ENCODE measurements at regions not wholly inside any gene's neighbourhood (a gene's known extent, or its start where the extent isn't known, plus 50 kb on each side); places are given as distances from the start of the nearest gene placed in this dataset.

- no peak for DNase-seq
- Mint-ChIP-seq H3K9me3 (ENCODE audit: unreplicated experiment) (no peaks in the 10 kb centered on the region), H3K4me1 (ENCODE audit: low read depth, unreplicated experiment) (no peaks in the 10 kb centered on the region), H3K36me3 (ENCODE audit: unreplicated experiment) (no peaks in the 10 kb centered on the region), H3K27ac (ENCODE audit: unreplicated experiment) (no peak overlapping the region), H3K27me3 (ENCODE audit: unreplicated experiment) (no peaks in the 10 kb centered on the region), H3K4me3 (ENCODE audit: unreplicated experiment) (no peak overlapping the region)
- TF ChIP-seq CTCF (IDR thresholded peaks at IDR 0.05; ENCODE audit: partially characterized antibody, unreplicated experiment) = no peak
Observed at GRCh38 chr17:13787636-13788035, 185.9 kb upstream of the HS3ST3A1 start.

DNA sequence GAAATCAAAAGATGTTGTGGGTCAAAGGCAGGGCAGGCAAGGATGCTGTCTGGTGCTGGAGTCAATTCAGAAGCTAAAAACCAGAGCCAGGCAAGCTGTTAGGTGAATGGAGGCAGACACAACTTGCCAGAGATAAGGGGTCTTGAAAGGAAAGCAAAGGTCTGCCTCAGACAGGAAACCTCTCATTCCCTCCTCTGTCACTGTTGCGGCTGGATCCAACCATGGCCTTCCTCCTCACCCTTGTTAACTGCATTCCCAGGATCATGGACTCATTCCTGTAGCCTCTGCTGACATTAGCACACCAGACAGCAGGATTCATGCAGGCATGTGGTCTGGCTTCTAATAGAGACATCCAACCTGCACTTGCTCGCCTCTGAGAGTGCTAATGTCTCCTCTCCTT, 186.7 kb upstream of the HS3ST3A1 start:
- no peaks in the 10 kb centered on the region for H3K4me1 Mint-ChIP-seq (ENCODE audit: low read depth, unreplicated experiment)
- H3K27me3 Mint-ChIP-seq (ENCODE audit: unreplicated experiment) = no peaks in the 10 kb centered on the region
- no peaks in the 10 kb centered on the region for H3K9me3 Mint-ChIP-seq (ENCODE audit: unreplicated experiment)
- H3K4me3 Mint-ChIP-seq (ENCODE audit: unreplicated experiment) = no peak overlapping the region
- TF ChIP-seq CTCF (IDR thresholded peaks at IDR 0.05; ENCODE audit: partially characterized antibody, unreplicated experiment) = no peak
- H3K27ac Mint-ChIP-seq (ENCODE audit: unreplicated experiment) = no peak overlapping the region
- no peaks in the 10 kb centered on the region for H3K36me3 Mint-ChIP-seq (ENCODE audit: unreplicated experiment)
- DNase-seq = no peak

GRCh38 chr17:13792314-13792713, 190.6 kb upstream of the HS3ST3A1 start:
- no peak overlapping the region for H3K4me3 Mint-ChIP-seq (ENCODE audit: unreplicated experiment)
- H3K36me3 Mint-ChIP-seq (ENCODE audit: unreplicated experiment) = no peaks in the 10 kb centered on the region
- H3K9me3 Mint-ChIP-seq (ENCODE audit: unreplicated experiment) = no peaks in the 10 kb centered on the region
- TF ChIP-seq CTCF (IDR thresholded peaks at IDR 0.05; ENCODE audit: partially characterized antibody, unreplicated experiment) = no peak
- no peaks in the 10 kb centered on the region for H3K27me3 Mint-ChIP-seq (ENCODE audit: unreplicated experiment)
- no peak overlapping the region for H3K27ac Mint-ChIP-seq (ENCODE audit: unreplicated experiment)
- DNase-seq = no peak
- H3K4me1 Mint-ChIP-seq (ENCODE audit: low read depth, unreplicated experiment) = no peaks in the 10 kb centered on the region

GRCh38 chr17:13793951-13794350, 192.2 kb upstream of the HS3ST3A1 start:
- TF ChIP-seq CTCF (IDR thresholded peaks at IDR 0.05; ENCODE audit: partially characterized antibody, unreplicated experiment) = no peak
- Mint-ChIP-seq H3K9me3 (ENCODE audit: unreplicated experiment) (no peaks in the 10 kb centered on the region), H3K27me3 (ENCODE audit: unreplicated experiment) (no peaks in the 10 kb centered on the region), H3K4me3 (ENCODE audit: unreplicated experiment) (no peak overlapping the region), H3K36me3 (ENCODE audit: unreplicated experiment) (no peaks in the 10 kb centered on the region), H3K4me1 (ENCODE audit: low read depth, unreplicated experiment) (no peaks in the 10 kb centered on the region), H3K27ac (ENCODE audit: unreplicated experiment) (no peak overlapping the region)
- DNase-seq = no peak

DNA sequence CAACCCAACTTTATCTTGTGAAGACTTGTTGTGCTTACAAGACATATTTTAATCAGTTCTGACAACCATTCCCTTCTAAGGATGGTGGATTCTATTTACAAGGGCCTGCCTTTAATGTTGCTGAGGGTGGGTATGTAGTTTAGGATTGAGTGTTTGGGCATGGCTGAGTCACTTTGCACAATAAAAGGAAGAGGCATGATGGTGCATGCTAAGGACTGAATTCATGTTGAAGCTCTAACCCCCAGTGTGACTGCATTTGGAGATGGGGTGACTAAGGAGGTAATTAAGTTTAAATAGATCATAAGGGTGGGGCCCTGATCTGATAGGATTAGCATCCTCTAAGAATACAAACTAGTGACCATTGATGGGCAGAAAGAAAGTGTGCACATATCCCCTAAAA, 196.1 kb upstream of the HS3ST3A1 start:
- TF ChIP-seq CTCF (IDR thresholded peaks at IDR 0.05; ENCODE audit: partially characterized antibody, unreplicated experiment) = no peak
- Mint-ChIP-seq H3K36me3 (ENCODE audit: unreplicated experiment) (no peaks in the 10 kb centered on the region), H3K9me3 (ENCODE audit: unreplicated experiment) (no peaks in the 10 kb centered on the region), H3K4me3 (ENCODE audit: unreplicated experiment) (no peak overlapping the region), H3K4me1 (ENCODE audit: low read depth, unreplicated experiment) (no peaks in the 10 kb centered on the region), H3K27me3 (ENCODE audit: unreplicated experiment) (no peaks in the 10 kb centered on the region), H3K27ac (ENCODE audit: unreplicated experiment) (no peak overlapping the region)
- no peak for DNase-seq
